ENCODE measurements at regions not wholly inside any gene's neighbourhood (a gene's known extent, or its start where the extent isn't known, plus 50 kb on each side); places are given as distances from the start of the nearest gene placed in this dataset.

DNA sequence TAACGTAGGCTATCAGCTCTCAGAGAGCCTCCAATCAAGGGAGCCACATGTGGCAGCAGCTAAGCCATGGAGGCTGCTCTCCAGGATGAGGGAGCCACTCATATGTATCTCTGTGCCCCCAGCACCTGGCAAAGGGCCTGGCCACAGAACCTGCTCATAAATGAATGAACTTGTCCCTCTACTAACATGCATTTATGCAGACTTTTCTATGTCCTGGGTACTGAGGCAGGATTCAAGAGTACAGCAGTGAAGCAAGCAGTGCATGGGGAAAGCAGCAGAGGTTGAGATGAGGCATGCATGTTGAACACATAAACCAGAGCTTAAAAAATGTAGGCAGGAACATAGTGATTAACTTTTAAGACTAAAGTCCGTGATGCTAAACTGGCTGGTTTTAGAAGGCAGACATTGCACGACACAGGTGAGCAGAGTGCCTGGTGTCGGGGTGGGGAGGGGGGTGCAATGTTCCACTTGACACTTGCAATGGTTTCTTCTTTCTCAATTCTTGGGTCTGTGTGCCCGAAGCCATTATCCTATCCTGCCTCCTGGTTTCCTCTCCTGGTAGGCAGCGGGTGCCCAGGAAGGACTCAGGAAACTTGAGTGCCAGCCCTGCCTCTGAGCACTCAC is 142.8 kb upstream of the ALDH1B1 start:
- no peaks in the 10 kb centered on the region for H3K36me3 Mint-ChIP-seq
- 89% methylated on average over 6 of the region's 6 CpGs for WGBS (ENCODE audit: insufficient coverage)
- H3K4me1 Mint-ChIP-seq: no peaks in the 10 kb centered on the region
- H3K9me3 ChIP-seq (ENCODE audit: control insufficient read depth, insufficient read depth, low read length): no peaks in the 10 kb centered on the region
- no peak for ATAC-seq
- no peak overlapping the region for H3K4me3 Mint-ChIP-seq
- no peak overlapping the region for H3K4me3 ChIP-seq (ENCODE audit: low read length)
- no peak for DNase-seq
- H3K9me3 Mint-ChIP-seq: no peaks in the 10 kb centered on the region
- intact Hi-C loops (cut with micrococcal nuclease): no loop called here
- no peak for TF ChIP-seq CTCF (IDR thresholded peaks at IDR 0.05)
- H3K27me3 Mint-ChIP-seq (ENCODE audit: low read depth in 2 of 2): no peaks in the 10 kb centered on the region
- no peak overlapping the region for H3K27ac Mint-ChIP-seq
- H3K36me3 ChIP-seq (ENCODE audit: control insufficient read depth, insufficient read depth, low read length): no peaks in the 10 kb centered on the region
- no peak overlapping the region for H3K27ac ChIP-seq (ENCODE audit: low read length)
- no peaks in the 10 kb centered on the region for H3K4me1 ChIP-seq (ENCODE audit: control insufficient read depth, insufficient read depth, low read length)
- H3K27me3 ChIP-seq (ENCODE audit: control insufficient read depth, insufficient read depth, low read length): no peaks in the 10 kb centered on the region

DNA sequence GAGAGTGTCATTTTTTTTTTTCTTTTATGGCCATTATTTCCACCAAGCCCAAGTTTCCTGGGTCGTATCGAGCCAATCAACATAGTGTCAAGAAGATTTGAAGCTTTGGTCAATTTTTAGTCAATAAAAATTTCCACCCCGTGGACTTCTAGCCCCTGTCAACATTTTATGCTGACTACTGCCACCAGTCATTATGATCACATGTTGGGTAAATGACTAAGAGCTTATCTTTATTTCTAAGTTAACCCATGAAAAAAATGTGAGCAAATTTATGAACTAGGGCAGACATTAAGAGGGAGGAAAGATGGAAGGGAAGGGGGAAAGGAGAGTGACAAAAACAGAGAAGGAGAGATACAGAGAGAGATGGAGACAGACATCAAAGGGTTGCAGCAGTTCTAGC is 143.5 kb upstream of the ALDH1B1 start:
- Mint-ChIP-seq H3K4me3 (no peak overlapping the region), H3K36me3 (no peaks in the 10 kb centered on the region), H3K9me3 (no peaks in the 10 kb centered on the region), H3K4me1 (no peaks in the 10 kb centered on the region), H3K27me3 (ENCODE audit: low read depth in 2 of 2) (no peaks in the 10 kb centered on the region), H3K27ac (no peak overlapping the region)
- H3K4me1 ChIP-seq (ENCODE audit: control insufficient read depth, insufficient read depth, low read length): no peaks in the 10 kb centered on the region
- intact Hi-C loops (cut with micrococcal nuclease): no loop called here
- no peak overlapping the region for H3K4me3 ChIP-seq (ENCODE audit: low read length)
- H3K27me3 ChIP-seq (ENCODE audit: control insufficient read depth, insufficient read depth, low read length): no peaks in the 10 kb centered on the region
- no peak for TF ChIP-seq CTCF (IDR thresholded peaks at IDR 0.05)
- no peaks in the 10 kb centered on the region for H3K9me3 ChIP-seq (ENCODE audit: control insufficient read depth, insufficient read depth, low read length)
- ATAC-seq (no peak), DNase-seq (no peak)
- 100% methylated on average over 3 of the region's 3 CpGs for WGBS (ENCODE audit: insufficient coverage)
- no peak overlapping the region for H3K27ac ChIP-seq (ENCODE audit: low read length)
- H3K36me3 ChIP-seq (ENCODE audit: control insufficient read depth, insufficient read depth, low read length): no peaks in the 10 kb centered on the region

DNA sequence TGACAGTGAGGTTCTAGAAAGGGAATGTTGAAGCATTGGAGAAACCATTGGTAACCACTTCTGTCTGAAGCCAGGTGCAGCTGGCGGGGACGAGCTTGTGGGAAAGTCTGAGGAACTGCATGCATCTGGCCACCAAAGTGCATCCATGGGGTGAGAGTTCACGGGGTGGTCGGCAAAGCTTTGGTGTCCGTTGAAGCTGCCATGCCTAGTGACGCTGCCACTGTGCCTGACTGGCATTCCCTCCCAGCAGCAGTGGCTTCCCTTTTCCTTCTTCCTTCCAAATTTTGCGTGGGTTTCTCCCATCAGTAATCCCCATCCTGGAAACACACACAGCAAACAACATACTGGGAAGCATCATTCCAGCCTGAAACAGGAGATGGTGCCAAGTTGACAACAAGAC is 145.7 kb upstream of the ALDH1B1 start:
- no peak for ATAC-seq
- no peaks in the 10 kb centered on the region for H3K4me1 Mint-ChIP-seq
- DNase-seq: no peak
- Histone ChIP-seq H3K27me3 (ENCODE audit: control insufficient read depth, insufficient read depth, low read length) (no peaks in the 10 kb centered on the region), H3K36me3 (ENCODE audit: control insufficient read depth, insufficient read depth, low read length) (no peaks in the 10 kb centered on the region), H3K4me1 (ENCODE audit: control insufficient read depth, insufficient read depth, low read length) (no peaks in the 10 kb centered on the region), H3K4me3 (ENCODE audit: low read length) (no peak overlapping the region), H3K27ac (ENCODE audit: low read length) (no peak overlapping the region), H3K9me3 (ENCODE audit: control insufficient read depth, insufficient read depth, low read length) (no peaks in the 10 kb centered on the region)
- intact Hi-C loops (cut with micrococcal nuclease): no loop called here
- H3K4me3 Mint-ChIP-seq: no peak overlapping the region
- 92% methylated on average over 7 of the region's 7 CpGs for WGBS (ENCODE audit: insufficient coverage)
- H3K36me3 Mint-ChIP-seq: no peaks in the 10 kb centered on the region
- no peak for TF ChIP-seq CTCF (IDR thresholded peaks at IDR 0.05)
- H3K27ac Mint-ChIP-seq: no peak overlapping the region
- no peaks in the 10 kb centered on the region for H3K27me3 Mint-ChIP-seq (ENCODE audit: low read depth in 2 of 2)
- no peaks in the 10 kb centered on the region for H3K9me3 Mint-ChIP-seq

GRCh38 chr9:38244971-38245370 is 147.5 kb upstream of the ALDH1B1 start:
- Histone ChIP-seq H3K4me3 (ENCODE audit: low read length) (no peak overlapping the region), H3K4me1 (ENCODE audit: control insufficient read depth, insufficient read depth, low read length) (no peaks in the 10 kb centered on the region), H3K27me3 (ENCODE audit: control insufficient read depth, insufficient read depth, low read length) (no peaks in the 10 kb centered on the region), H3K27ac (ENCODE audit: low read length) (no peak overlapping the region), H3K36me3 (ENCODE audit: control insufficient read depth, insufficient read depth, low read length) (no peaks in the 10 kb centered on the region), H3K9me3 (ENCODE audit: control insufficient read depth, insufficient read depth, low read length) (no peaks in the 10 kb centered on the region)
- Mint-ChIP-seq H3K36me3 (no peaks in the 10 kb centered on the region), H3K4me1 (no peaks in the 10 kb centered on the region), H3K9me3 (no peaks in the 10 kb centered on the region), H3K27me3 (ENCODE audit: low read depth in 2 of 2) (no peaks in the 10 kb centered on the region), H3K27ac (no peak overlapping the region), H3K4me3 (no peak overlapping the region)
- TF ChIP-seq CTCF (IDR thresholded peaks at IDR 0.05): no peak
- DNase-seq (no peak), ATAC-seq (no peak)
- 83% methylated on average over 1 of the region's 1 CpG for WGBS (ENCODE audit: insufficient coverage)
- intact Hi-C loops (cut with micrococcal nuclease): no loop called here
